DMS53 (cell line): ENCODE measurements at regions not wholly inside any gene's neighbourhood (a gene's known extent, or its start where the extent isn't known, plus 50 kb on each side); places are given as distances from the start of the nearest gene placed in this dataset.

ENCODE experiments used
- DNase-seq: peaks from one replicate; lab custom pipeline; 2025; lab: John Stamatoyannopoulos, UW

DNA sequence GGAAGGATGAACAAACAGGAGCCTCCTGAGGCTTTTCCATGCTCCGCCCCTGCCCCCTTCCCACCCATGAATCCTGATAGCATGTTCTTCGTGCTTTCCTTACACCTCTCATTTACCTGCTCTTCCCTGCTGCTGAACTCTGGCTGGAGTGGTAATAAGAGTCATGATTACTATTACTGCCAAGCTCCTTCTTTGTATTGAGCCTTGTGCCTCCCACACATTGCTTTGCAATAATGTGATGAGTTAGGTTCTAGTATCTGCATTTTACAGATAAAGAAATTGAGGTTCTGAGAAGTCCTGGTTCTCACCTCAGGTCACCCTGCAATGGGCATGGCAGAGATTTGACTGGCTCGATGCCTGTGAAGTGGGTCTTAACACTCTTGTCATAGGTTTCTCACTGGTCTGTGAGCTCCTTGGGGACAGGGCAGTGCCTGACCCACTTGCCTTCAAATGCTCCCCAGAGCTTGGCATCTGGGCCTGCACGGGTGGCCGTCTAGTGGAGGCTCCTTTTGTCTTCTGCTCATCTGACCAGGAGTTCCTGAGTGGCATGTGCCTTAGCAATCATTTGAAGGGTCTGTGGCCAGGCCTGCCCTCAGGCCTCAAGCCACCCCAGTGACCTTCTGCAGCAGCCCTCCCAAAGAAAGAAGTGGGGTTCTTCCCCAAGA is 309.2 kb upstream of the ZMIZ1 start:
- DNase-seq = no peak

DNA sequence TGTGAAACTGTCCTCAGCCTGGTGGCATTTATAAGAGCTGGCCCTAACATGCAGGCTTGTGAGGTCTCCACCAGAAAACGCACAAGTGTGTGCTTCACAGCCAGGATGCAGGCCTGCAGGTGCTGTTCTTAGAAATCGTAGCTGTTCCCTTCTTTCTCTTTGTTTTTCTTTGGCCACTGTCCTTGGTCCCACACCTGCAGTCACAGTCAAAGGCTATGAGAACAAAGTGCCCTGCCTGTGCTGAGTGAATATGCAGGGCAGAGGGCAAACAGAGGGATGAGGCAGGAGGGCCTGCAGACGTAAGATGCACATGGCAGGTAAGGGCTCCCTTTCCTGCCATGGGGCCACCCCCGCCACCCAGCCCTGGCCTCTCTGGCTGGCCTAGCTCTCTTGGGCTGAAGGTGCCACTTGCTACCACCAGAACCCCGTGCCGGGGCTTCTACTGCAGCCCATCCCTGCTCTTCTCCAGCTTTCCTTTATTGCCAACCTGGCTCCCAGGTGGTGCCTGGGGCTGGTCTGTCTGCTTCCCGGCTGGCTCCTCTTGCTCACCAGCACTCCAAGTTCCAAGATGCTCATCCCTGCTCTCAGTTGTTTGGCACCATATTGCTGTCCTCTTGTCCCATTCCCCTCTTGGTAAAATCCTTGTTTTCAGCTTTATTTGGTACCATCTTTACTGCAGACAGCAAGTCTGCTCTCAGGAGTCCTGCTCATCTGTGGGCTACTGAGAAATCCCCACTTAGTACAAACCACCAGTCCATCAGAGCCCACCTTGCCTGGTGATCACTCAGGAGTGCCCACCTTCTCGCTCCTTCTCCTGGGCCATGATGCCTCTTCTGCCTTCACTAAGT is 308.1 kb upstream of the ZMIZ1 start:
- DNase-seq = no peak

DNA sequence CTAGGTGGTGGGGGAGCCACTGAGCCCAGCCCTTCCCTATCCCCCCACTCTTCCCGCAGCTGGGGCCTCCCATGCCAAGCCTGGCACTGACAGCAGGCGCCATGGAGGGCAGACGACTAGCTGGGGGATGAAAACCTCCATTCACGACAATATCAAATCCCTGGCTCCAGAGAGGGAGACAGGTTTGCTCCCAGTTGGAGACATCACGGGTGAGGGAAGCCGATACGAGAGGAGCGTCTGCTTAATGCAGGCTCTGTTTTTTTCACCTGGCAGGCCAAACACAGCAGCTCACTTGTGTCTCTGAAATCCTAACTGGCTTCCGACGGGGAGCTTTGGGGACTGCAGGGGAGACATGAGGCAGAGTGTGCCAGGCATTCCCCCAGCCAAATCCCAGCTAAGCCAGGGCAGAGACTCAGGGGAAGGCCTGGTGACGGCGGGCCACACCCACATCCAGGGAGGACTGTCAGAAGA is 307.4 kb upstream of the ZMIZ1 start:
- no peak for DNase-seq

DNA sequence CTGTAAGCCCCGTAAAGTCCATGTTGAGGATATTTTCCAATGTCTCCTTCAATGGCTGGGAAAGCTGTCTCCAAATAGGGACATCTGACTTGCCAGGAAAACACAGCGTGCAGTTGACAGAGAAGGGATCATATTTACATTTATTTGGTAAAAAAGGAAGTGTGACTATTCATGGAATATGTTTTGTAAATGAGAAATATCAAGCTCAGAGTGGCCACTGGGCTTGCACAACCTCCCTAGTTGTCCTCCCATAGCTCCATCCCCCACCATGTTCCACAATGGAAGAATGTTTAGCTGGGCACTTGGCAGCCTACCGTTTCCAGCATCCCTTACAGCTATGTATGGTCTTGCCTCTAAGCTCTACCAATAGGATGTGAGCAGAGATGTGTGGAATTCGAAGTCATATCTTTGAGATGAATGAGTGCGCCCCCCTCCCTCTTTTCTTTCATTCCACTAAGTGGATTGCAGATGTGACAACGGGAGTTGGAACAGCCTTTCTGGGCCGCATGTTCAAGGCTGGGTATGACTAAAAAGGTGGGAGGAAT is 306.6 kb upstream of the ZMIZ1 start:
- no peak for DNase-seq

DNA sequence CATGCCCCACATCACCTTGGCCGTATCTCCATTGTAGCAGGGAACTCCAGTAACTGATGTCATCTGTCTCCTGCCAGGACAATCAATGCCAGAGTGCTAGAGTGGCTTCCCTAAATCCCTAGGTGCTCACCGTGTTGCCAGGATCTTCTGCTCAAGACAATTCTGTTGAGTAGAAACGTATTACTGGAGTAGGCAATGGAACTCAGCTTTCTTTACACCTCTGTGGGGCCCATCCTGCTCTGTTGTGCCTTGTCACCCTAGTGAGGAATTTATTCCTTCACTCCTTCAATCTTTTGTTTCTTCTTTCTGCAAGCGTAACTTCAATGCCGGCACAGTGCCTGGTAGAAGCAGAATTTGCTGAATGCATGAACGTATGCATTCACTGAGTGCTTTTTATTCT is 305.5 kb upstream of the ZMIZ1 start:
- no peak for DNase-seq

DNA sequence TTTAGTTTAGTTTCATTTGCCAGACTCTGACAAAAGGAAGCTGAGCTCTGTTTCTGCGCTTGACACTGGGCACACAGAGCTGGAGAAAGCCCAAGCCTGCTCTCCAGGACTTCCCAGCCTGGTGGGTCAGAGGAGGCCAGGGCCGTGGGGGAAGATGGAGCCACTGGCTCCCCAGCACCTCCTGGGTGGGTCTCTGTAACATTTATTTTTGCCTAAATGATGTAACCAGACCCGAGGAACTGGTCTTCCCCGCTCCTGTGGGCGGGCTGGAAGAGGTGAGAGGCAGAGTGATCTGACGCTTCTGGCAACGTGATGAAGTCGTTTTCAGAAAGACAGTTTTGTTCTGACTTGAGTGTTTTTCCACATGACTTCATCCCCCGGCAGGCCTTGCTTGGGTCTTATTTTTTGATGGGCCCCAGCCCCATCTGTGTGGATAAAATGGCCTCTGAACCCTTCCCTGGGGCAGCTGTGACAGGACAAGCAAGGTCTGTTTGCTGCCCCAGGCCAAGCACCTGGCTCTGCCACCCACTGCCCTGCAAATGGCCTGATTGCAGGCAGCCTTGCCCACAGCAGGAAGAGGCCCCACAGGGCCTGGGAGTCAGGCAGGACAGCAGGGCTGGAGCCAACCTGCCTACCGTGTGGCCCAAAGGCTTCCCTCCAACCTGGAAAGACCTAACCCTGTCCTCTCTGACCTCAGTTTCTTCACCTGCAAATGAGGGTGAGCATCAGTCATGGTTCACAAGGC is 304.9 kb upstream of the ZMIZ1 start:
- DNase-seq = no peak

DNA sequence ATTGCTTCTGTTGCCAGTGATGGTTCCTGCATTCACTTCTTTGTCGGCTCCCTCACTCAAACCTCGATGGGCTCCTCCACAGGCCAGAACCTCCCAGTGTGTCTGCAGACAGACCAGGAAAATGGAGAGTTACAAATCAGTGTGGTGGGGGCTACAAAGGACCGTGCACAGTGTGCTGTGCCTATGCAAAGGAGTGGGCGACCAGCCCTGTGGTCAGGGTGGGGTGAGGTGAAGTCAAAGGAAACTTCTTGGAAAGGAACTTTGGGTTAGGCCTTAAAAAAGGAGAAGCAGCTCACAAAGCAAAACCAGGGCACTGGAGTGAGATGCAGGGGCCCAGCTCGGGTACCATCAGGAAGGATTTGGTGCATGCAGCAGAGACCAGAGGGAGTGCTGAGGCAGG is 304.3 kb upstream of the ZMIZ1 start:
- no peak for DNase-seq

DNA sequence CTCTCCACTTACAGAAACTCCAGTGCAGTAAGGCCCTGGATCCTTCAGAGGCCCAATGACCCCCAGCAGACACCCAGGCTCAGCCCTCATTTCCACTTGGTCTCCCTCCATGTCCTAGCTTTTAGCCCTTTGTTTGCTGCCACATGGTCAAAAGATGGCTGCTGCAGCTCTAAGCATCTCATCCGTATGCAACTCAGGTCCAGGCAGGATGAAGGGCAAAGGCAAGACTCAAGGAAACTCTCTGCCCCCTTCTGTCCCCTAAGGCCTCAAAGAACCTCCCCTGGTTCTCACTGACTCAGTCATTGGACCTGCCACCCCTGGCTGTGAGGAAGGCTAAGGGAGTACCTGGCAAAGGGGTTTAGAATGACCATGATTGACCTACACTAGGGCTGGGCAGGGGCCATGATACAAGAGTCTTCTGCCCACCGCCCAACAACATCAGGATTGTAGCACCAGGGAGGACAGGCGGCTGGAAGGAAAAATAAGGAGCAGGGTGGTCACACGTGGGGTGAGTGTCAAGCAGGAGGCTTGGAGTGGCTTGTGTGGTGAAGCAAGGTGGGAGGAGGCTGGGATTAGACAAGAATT is 303.8 kb upstream of the ZMIZ1 start:
- no peak for DNase-seq

DNA sequence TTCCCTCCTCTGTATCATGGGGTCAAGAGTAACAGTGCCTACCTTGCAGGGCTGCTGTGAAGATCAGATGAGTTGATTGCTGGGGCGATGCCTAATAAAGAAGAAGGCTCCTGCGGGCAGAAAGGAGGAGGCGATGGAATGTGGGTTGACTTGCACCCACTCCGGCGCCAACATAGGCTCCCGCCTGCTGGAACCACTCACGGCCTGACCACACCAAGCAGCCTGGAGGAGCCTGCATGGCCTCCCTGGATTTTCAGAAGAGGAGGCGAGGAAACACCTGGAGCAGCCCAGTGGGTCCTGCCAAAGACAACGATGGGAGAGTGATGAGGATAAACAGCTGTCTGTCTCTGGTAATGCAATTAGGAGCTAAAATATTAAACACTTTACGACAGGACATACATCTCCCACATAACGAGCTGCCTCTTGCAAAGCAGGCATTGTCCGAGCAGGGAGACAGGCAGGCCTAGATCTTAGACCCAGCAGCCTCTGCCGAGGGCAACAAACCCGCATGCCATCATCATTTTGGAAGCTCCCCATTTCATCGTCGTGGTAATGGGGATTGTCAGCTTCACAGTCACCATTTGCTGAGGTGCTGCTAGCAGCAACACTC is 302.9 kb upstream of the ZMIZ1 start:
- DNase-seq = no peak

DNA sequence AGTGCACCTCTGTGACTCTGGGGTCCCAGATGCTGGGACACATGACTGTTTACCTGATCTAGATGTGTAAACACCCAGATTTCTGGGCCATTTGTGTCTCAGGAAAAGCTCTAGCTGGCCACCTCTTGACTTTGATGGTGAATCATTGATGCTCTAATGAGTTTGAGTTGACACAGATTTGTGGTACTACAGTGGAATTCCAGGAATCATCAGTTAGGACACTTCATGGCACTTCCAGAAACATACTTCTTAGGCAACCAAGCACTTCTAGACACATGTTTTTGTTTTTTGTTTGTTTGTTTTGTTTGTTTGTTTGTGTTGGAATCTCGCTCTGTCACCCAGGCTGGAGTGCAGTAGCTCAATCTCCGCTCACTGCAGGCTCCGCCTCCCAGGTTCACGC is 302.2 kb upstream of the ZMIZ1 start:
- no peak for DNase-seq

DNA sequence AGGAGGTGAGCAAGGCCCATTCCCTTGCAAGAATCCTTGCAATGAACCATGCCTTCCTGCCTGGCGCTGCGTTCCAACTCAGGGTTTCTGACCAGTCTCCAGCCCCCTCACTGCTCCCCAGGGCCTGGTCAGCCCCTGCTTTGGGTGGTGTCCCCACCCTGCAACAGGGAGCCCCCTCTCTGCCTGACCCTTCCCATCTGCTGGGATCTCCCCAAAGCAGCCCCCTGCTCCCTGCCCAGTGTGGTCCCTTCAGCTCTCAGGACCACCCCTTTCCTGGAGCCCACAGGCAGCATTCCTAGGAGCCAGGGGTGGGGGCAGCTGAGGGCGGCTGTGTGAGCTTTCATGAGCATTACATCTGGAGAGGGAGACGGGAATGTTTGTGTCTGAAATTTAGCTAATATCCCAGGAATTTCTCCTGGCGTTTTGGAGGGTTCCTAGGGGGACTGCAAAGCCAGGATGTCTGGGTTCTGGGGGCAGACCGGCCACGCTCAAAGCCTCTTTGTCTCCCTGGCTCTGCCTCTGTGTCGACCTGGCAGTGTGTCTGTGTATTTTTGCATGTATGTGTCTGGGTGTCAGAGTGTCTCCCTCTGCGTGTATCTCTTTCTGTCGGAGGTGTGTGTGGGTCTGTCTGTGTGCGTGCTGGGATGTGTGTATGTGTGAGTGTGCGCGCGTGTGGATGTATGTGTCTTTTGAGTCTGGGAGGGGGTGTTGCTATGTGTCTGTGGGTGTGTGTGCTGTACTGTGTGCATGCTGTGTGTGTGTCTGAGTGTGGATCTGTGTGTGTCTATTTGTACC is 300.5 kb upstream of the ZMIZ1 start:
- DNase-seq = no peak

DNA sequence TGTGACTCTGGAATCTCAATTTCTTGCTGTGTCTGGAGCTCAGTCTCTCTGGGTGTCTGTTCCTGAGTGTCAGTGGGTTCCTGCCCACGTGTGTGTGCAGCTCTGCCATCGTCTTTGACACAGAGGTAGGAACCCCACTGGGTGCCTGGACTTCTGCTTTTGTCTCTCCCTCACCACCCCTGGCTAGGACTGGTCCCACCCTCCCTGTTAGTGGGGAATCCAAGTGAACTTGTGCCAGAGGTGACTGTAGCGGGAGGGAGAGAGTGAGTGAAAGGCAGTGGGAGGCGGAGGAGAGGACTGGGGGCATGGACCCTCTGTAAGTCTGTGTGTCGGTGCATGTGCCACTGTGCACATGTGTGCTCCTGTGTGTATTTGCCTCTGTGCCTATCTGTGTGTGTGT is 299.9 kb upstream of the ZMIZ1 start:
- DNase-seq = no peak

DNA sequence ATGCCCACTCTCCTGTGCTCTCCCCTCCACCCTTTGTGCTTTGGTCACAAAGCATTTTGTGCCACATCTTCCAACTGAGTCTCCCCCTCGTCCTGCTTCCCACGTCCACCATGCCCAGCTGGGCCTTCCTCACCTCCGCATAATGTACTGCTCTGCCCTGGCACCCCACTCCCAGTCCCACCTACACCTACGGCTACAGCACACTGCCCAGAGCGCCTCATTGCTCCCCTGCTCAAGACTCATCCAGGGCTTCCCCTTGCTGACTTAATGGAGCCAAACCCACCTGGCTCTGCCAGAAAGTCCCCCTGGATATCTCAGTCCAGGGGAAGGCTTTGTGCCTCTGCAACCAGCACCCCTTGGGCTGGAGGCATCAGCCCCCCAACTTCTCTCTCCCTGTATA is 299.2 kb upstream of the ZMIZ1 start:
- DNase-seq = no peak

DNA sequence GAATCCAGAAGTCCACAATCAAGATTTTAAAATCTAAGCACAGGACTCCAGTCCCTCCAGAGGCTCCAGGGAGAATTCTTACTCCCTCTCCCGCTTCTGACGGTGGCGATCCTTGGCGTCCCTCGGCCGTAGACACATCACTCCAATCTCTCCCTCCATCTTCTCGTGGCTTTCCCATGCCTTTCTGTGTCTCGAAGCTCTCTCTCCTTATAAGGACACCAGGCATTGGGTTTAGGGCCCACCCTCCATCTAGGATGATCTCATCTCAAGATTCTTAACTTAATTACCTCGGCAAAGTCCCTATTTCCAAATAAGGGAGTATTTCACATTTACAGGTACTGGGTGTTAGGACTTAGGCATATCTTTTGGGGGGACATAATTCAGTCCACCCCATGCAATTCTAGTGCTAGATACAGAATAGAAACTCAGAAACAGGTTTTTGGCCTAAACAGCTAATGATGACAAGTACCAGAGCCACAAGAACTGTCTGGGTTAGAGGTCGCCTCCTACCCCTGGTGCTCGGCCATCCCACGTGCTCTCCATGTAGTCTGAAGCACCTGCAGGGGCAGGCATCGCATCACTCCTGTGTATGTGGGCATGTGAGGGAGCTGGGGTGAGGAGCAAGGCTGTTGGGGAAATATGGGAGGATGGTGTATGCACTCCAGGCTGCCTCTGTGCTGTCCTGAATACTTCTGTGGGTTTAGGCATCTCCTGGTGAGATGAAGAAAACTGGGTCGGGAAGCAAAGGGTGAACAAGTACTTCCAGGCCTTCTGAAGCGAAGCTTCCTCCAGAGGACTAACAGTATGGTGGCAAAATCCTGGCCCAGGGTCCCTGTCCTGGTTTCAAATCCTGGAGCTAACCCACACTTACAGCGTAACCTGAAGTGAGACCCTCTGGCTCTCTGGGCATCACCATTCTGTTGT is 298.3 kb upstream of the ZMIZ1 start:
- DNase-seq = no peak

DNA sequence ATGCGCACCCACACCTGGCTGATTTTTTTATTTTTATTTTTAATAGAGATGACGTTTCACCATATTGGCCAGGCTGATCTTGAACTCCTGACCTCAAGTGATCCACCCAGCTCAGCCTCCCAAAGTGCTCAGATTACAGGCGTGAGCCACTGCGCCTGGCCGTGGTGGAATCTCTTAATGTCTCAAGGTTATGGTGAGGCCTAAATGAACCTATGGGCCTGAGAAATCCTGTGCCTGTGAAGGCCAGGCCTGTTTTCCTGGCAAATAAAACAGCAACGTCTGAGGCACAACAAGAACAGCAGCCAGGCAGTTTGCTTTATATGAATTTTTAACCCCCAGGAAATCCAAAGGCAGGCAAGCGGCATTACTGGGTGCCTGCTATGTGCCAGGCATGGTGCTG is 297.5 kb upstream of the ZMIZ1 start:
- DNase-seq = no peak

DNA sequence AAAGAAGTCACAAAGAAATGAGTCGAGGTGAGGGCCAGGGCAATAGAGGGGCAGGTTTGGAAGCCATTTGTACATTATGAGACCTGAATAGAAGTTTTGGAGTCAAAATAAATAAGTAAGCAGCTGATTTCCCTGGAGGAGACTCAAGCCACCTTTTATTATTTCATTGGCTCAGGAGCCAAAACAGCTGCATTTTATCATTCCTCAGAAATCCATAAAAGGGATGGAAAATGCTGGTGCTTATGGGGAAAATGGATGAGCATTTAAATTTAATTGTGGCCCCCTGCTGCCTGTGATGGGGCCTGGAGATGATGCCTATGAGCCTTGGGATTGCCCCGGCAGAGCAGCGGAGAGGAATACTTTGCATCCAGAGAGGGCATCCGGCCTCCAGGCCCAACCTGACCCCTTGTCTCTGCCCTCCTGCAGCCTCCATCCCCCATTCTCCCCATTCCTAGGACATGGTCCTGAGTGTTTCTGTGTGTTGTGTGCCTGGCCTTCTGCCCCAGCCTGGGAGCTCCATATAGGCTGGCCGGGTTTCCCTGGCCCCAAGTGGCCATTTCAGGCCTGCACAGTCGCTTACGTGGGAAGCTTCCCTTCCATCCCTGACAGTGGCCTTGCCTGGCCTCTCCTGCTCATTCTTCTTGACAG is 296.8 kb upstream of the ZMIZ1 start:
- no peak for DNase-seq

DNA sequence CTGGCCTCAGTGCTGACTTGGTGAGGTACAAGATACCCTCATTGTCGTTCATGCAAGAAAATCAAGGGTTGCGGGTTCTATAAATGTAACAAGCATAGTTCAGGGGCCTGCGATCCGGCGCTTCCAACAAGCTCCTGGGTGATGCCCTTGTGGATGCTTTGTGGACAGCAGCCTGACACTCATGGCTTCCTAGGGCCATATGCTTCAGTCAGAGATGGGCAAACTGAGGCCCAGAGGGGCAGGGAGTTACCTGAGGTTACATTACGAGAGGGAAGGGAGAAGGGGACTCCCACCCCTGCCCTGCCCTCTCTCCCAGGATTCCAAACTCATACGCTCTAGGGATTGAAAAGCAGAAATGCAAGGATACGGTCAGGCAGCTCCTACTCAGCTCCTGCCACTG is 296.3 kb upstream of the ZMIZ1 start:
- DNase-seq = no peak

DNA sequence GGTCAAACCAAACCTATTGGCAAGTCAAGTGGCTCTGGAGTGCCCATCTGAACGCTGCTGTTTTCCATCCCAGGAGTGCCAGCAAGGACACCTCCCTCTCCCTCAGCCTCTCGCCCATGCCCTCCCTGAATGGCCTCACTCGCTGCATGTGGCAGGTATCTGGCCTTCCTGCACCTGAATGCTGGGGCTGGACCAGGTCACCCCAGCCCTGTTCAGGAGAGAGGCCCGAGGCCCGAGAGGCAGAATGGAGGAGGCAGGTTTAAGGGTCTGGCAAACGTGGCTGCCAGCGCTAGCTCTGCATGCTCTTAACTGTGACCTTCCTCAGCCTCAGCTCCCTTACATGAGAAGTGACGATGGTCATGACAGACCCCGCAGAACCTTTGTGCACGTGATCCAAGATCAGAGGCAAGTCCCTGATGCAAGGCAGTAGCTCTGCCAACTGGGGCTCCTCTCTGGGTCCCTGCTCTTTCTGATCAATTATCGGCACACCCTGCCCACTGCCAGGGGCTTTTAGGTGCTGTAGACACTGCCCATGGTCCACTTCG is 295.7 kb upstream of the ZMIZ1 start:
- DNase-seq = no peak

DNA sequence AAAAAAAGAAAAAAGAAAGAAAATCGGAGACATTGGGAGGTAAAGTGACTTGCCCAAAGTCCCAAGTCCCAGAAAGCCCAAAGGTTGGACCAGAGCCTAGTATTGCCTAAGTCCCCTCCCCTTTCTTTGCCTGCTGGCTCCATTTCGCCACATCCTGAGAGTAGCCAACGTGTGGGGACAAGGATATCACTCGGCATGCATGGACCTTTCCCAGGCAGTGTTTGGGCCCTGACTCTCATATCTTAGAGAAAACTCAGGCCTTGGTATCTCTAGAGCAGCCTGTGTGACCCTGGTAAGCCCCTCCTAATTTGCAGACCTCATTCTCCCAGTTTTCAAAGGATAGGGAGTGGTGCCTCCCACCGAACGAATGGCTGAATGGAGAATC is 294.2 kb upstream of the ZMIZ1 start:
- DNase-seq = no peak
